OCI-LY1 (cell line): ENCODE measurements at regions not wholly inside any gene's neighbourhood (a gene's known extent, or its start where the extent isn't known, plus 50 kb on each side); places are given as distances from the start of the nearest gene placed in this dataset.

Source experiments
- H2AFZ ChIP-seq: fragments of 200-600 bp; sonication (generic), shearing (Covaris generic); 2 replicates; pipeline ENCODE4 v1.6.0; 2014; ENCODE audit warnings: antibody characterized with exemption, mild to moderate bottlenecking, low read length
- H3F3A ChIP-seq: fragments of 200-600 bp; sonication (generic), shearing (Covaris generic); 2 replicates; pipeline ENCODE4 v1.6.0; 2014; ENCODE audit warnings: mild to moderate bottlenecking, antibody characterized with exemption, low read length, moderate library complexity; ENCODE audit not compliant: insufficient read depth
- H3K27ac ChIP-seq: fragments of 200-600 bp; sonication (generic); 2 replicates; pipeline ENCODE4 v1.5.1; 2014; ENCODE audit warnings: low read length, mixed run types, mild to moderate bottlenecking, low read depth; ENCODE audit not compliant: poor library complexity, severe bottlenecking
- H3K27me3 ChIP-seq: fragments of 200-600 bp; sonication (generic); 2 replicates; pipeline ENCODE4 v1.6.0; 2014; ENCODE audit warnings: antibody characterized with exemption, mild to moderate bottlenecking, low read length, moderate library complexity; ENCODE audit not compliant: insufficient read depth
- H3K36me3 ChIP-seq: fragments of 200-600 bp; sonication (generic); 2 replicates; pipeline ENCODE4 v1.6.1; 2014; ENCODE audit warnings: mild to moderate bottlenecking, antibody characterized with exemption, low read length, moderate library complexity, mixed read lengths; ENCODE audit not compliant: insufficient read depth
- H3K4me1 ChIP-seq: fragments of 200-600 bp; sonication (generic); 2 replicates; pipeline ENCODE4 v1.5.1; 2014; ENCODE audit warnings: mild to moderate bottlenecking, low read length, moderate library complexity; ENCODE audit not compliant: insufficient read depth, severe bottlenecking
- H3K4me2 ChIP-seq: fragments of 200-600 bp; sonication (generic), shearing (Covaris generic); 2 replicates; pipeline ENCODE4 v1.6.1; 2014; ENCODE audit warnings: low read length
- H3K4me3 ChIP-seq: fragments of 200-600 bp; sonication (generic); 2 replicates; pipeline ENCODE4 v1.5.1; 2014; ENCODE audit warnings: low read length, low read depth, mild to moderate bottlenecking, mixed read lengths; ENCODE audit not compliant: poor library complexity, severe bottlenecking
- H3K79me2 ChIP-seq: fragments of 200-600 bp; shearing (Covaris generic); 2 replicates; pipeline ENCODE4 v1.6.1; 2016; ENCODE audit warnings: mixed run types, low read length, mixed read lengths; ENCODE audit not compliant: insufficient read depth
- H3K9ac ChIP-seq: fragments of 200-600 bp; sonication (generic), shearing (Covaris generic); 2 replicates; pipeline ENCODE4 v1.6.1; 2014; ENCODE audit warnings: mild to moderate bottlenecking, low read length, mixed read lengths
- H3K9me2 ChIP-seq: fragments of 200-600 bp; sonication (generic), shearing (Covaris generic); 2 replicates; pipeline ENCODE4 v1.6.1; 2014; ENCODE audit warnings: low read depth, mild to moderate bottlenecking, low read length, mixed read lengths
- H3K9me3 ChIP-seq: fragments of 200-600 bp; shearing (Covaris generic); 2 replicates; pipeline ENCODE4 v1.6.1; 2014; ENCODE audit warnings: low read length, mixed read lengths
- H4K20me1 ChIP-seq: fragments of 200-600 bp; sonication (generic), shearing (Covaris generic); 2 replicates; pipeline ENCODE4 v1.6.0; 2016; ENCODE audit warnings: mild to moderate bottlenecking, low read length; ENCODE audit not compliant: insufficient read depth
- EZH2 ChIP-seq: fragments of 200-600 bp; sonication (generic), shearing (Covaris generic); IDR thresholded peaks from 2 replicates; pipeline ENCODE4 v1.8.0; 2017; ENCODE audit warnings: borderline replicate concordance, mixed run types, mild to moderate bottlenecking, antibody characterized with exemption, low read length, moderate library complexity, mixed read lengths
- TF ChIP-seq, protein P1 (sequence below): fragments of 200-600 bp; sonication (generic), shearing (Covaris generic); IDR thresholded peaks from 2 replicates; pipeline ENCODE4 v1.5.1; 2017; ENCODE audit warnings: mild to moderate bottlenecking, antibody characterized with exemption, low read length, moderate library complexity, mixed read lengths

DNA sequence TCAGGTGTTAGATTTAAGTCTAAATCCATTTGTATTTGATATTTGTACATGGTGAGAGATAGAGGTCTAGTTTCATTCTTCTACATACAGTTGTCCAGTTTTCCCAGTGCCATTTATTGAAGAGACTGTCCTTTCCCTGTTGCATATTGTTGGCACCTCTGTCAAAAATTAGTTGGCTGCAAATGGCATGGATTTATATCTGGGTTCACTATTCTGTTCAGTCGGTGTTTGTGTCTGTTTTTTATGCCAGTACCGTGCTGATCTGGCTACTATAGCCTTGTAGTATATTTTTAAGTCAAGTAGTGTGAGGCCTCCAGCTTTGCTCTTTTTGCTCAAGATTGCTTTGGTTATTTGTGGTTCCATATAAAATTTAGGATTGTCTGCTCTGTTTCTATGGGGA is 176.2 kb upstream of the DMRT1 start:
- no peaks in the 10 kb centered on the region; the same call in 1 of the 2 replicates for H3K79me2 ChIP-seq
- H3K9ac ChIP-seq, result no peak overlapping the region
- H3F3A ChIP-seq, result no peaks in the 10 kb centered on the region
- no peaks in the 10 kb centered on the region for H3K9me2 ChIP-seq
- H3K27me3 ChIP-seq, result no peaks in the 10 kb centered on the region
- H2AFZ ChIP-seq, result no peak overlapping the region
- TF ChIP-seq EZH2, result no peak
- TF ChIP-seq, protein P1, sequence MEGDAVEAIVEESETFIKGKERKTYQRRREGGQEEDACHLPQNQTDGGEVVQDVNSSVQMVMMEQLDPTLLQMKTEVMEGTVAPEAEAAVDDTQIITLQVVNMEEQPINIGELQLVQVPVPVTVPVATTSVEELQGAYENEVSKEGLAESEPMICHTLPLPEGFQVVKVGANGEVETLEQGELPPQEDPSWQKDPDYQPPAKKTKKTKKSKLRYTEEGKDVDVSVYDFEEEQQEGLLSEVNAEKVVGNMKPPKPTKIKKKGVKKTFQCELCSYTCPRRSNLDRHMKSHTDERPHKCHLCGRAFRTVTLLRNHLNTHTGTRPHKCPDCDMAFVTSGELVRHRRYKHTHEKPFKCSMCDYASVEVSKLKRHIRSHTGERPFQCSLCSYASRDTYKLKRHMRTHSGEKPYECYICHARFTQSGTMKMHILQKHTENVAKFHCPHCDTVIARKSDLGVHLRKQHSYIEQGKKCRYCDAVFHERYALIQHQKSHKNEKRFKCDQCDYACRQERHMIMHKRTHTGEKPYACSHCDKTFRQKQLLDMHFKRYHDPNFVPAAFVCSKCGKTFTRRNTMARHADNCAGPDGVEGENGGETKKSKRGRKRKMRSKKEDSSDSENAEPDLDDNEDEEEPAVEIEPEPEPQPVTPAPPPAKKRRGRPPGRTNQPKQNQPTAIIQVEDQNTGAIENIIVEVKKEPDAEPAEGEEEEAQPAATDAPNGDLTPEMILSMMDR, result no peak
- no peaks in the 10 kb centered on the region for H4K20me1 ChIP-seq
- H3K4me3 ChIP-seq, result no peak overlapping the region
- no peak overlapping the region for H3K27ac ChIP-seq
- H3K36me3 ChIP-seq, result no peaks in the 10 kb centered on the region; the same call in 1 of the 2 replicates
- no peak overlapping the region for H3K4me2 ChIP-seq
- no peaks in the 10 kb centered on the region for H3K9me3 ChIP-seq
- no peaks in the 10 kb centered on the region for H3K4me1 ChIP-seq

DNA sequence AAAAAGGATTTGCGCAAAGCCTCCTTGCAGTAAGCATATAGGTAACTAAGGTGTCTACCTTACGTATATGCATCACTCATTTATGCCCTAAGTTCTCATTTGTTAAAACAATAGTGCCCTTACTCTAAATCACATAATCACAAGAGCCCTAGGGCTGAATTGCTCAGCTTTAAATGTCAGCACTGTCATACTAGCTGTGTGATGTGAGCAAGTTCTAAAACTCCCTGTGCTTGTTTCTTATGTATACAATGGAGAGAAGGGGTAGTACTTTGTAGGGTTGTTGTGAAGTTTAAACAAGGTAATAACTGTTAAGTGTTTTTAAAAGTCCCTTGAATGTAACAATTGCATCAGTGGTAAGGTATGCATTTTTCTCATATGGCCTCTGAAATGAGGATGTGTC is 169.5 kb upstream of the DMRT1 start:
- Histone ChIP-seq H3K27ac (no peak overlapping the region), H3K4me3 (no peak overlapping the region)
- TF ChIP-seq, protein P1, result no peak
- TF ChIP-seq EZH2, result no peak

DNA sequence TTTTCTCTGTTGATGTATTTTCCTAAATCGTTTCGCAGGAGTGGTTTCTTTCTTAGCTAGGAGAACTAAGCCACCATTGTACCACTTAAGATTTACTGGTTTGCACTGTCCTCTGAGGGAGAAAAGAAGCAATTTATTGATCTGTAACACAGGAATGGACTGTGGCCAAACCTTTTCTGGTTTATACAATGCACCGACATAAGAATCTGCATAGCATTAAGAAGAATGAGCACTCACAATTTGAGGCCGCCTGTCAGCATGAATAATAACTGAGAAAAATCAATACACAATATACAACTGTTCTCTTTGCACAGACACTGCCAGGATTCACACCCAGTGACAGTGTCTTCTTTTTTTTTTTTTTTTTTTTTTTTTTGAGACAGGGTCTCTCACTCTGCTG is 168.6 kb upstream of the DMRT1 start:
- Histone ChIP-seq H3K9me2 (no peaks in the 10 kb centered on the region), H3K36me3 (peaks cover 6% of the 10 kb centered on the region; the same call in 1 of the 2 replicates), H3F3A (no peaks in the 10 kb centered on the region), H4K20me1 (no peaks in the 10 kb centered on the region), H3K79me2 (no peaks in the 10 kb centered on the region; the same call in 1 of the 2 replicates), H3K4me1 (peaks cover 7% of the 10 kb centered on the region), H3K9ac (no peak overlapping the region), H3K4me3 (no peak overlapping the region), H3K9me3 (no peaks in the 10 kb centered on the region), H3K27me3 (no peaks in the 10 kb centered on the region), H3K27ac (no peak overlapping the region), H3K4me2 (no peak overlapping the region), H2AFZ (no peak overlapping the region)
- TF ChIP-seq, protein P1, result no peak
- no peak for TF ChIP-seq EZH2

More for the DNA sequence above, 169.5 kb upstream of the DMRT1 start:
- H3K4me2 ChIP-seq, result no peak overlapping the region
- no peaks in the 10 kb centered on the region; the same call in 1 of the 2 replicates for H3K79me2 ChIP-seq
- no peak overlapping the region for H3K9ac ChIP-seq
- no peaks in the 10 kb centered on the region for H3F3A ChIP-seq
- peaks cover under 1% of the 10 kb centered on the region for H3K4me1 ChIP-seq
- no peaks in the 10 kb centered on the region for H3K27me3 ChIP-seq
- H3K36me3 ChIP-seq, result no peaks in the 10 kb centered on the region
- no peaks in the 10 kb centered on the region for H3K9me2 ChIP-seq
- H3K9me3 ChIP-seq, result no peaks in the 10 kb centered on the region
- no peak overlapping the region for H2AFZ ChIP-seq
- H4K20me1 ChIP-seq, result no peaks in the 10 kb centered on the region
